Upper lobe of left lung (tissue), 4 donors: ENCODE measurements at regions not wholly inside any gene's neighbourhood (a gene's known extent, or its start where the extent isn't known, plus 50 kb on each side); places are given as distances from the start of the nearest gene placed in this dataset.

Source experiments
- CTCF ChIP-seq, 6 experiments: fragments of 450-650 bp in 4 of 6; fragments of 200-600 bp in 2 of 6; sonication (generic) in 2 of 6; IDR thresholded peaks; one replicate each; pipeline ENCODE4 v1.5.1; 2016 to 2019; ENCODE audit warnings: antibody characterized with exemption in 6 of 6
- POLR2A ChIP-seq, 4 donors: fragments of 450-650 bp; IDR thresholded peaks; one replicate each; pipeline ENCODE4 v1.5.1; 2016 to 2017; ENCODE audit warnings: antibody characterized with exemption in 4 of 4, mild to moderate bottlenecking in 2 of 4
- POLR2AphosphoS5 ChIP-seq, 2 donors: sonication (generic); formaldehyde crosslinking; IDR thresholded peaks; one replicate each; pipeline ENCODE4 v1.5.1; 2017; ENCODE audit warnings: antibody characterized with exemption in 2 of 2

- no peak for TF ChIP-seq POLR2A (IDR thresholded peaks at IDR 0.05)
- no peak for TF ChIP-seq CTCF (IDR thresholded peaks at IDR 0.05)
- no peak for TF ChIP-seq POLR2AphosphoS5 (IDR thresholded peaks at IDR 0.05)
These were observed 60.4 kb upstream of the CHD2 start for GRCh38 chr15:92839696-92840095.
